ENCODE measurements at regions not wholly inside any gene's neighbourhood (a gene's known extent, or its start where the extent isn't known, plus 50 kb on each side); places are given as distances from the start of the nearest gene placed in this dataset.
"Not testable (repeated sequence)": the region's sequence is repeated elsewhere in the genome, so short reads cannot be mapped to it uniquely, and the experiment has no call there.

GRCh38 chr4:33090910-33091309 lies 2370.7 kb downstream of the PCDH7 start:
- CTCF ChIA-PET: interaction anchor here (0.9 kb wide), 1 partner anchor 9 kb away, joined by 3 read pairs; no protein-coding TSS in a partner anchor
- no peak for TF ChIP-seq CTCF (IDR thresholded peaks at IDR 0.05; ENCODE audit: control extremely low read depth, extremely low read depth, low read depth, missing control alignments)
- POLR2A ChIA-PET: no interaction called here
- DNase-seq (ENCODE audit: extremely low spot score): no peak

DNA sequence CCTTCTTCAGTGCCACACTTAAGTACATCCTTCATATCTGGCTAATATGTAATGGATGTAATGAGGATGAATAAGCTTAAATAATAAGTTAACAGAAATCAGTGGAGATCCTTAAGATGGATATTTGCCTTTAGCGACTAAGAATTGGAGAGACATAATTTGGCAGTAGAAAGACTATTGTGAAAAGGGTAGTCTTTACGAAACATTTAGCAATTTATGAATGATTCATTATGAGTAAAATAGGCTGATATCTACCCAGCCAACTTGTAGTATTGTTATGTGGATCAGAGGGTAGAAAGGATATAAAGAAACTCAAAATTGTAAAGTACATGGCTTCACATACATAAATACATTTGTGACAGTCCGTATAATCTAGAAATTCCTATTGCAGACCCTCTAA lies 2371.8 kb downstream of the PCDH7 start:
- CTCF ChIA-PET: no interaction called here
- TF ChIP-seq CTCF (IDR thresholded peaks at IDR 0.05; ENCODE audit: control extremely low read depth, extremely low read depth, low read depth, missing control alignments): no peak
- DNase-seq (ENCODE audit: extremely low spot score): no peak
- POLR2A ChIA-PET: no interaction called here

DNA sequence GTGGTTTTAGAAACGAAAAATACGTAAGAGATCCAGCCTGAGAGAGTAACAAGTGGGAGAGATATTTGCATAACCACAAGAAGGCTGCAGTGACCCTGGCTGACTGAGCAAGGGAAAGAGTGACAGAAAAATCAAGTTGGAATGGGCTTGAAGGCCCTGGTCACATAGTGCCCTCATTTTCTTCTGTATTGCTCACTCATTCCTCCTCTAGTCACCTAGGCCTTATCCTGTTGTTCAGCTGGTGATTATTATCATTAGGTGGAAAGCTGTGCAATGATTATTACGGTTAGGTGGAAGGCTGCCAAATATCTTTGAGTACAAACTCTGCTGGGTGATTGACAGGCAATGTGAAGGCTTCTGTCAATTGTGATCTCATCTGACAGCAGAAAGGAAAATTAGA lies 2384.1 kb downstream of the PCDH7 start:
- peak; percentile 3 for DNase-seq (ENCODE audit: extremely low spot score)
- TF ChIP-seq CTCF (IDR thresholded peaks at IDR 0.05; ENCODE audit: control extremely low read depth, extremely low read depth, low read depth, missing control alignments): no peak
- ChIA-PET CTCF (no interaction called here), POLR2A (no interaction called here)

GRCh38 chr4:33107814-33108213 lies 2387.6 kb downstream of the PCDH7 start:
- CTCF ChIA-PET: no interaction called here
- POLR2A ChIA-PET: no interaction called here
- DNase-seq (ENCODE audit: extremely low spot score): no peak
- TF ChIP-seq CTCF (IDR thresholded peaks at IDR 0.05; ENCODE audit: control extremely low read depth, extremely low read depth, low read depth, missing control alignments): no peak

DNA sequence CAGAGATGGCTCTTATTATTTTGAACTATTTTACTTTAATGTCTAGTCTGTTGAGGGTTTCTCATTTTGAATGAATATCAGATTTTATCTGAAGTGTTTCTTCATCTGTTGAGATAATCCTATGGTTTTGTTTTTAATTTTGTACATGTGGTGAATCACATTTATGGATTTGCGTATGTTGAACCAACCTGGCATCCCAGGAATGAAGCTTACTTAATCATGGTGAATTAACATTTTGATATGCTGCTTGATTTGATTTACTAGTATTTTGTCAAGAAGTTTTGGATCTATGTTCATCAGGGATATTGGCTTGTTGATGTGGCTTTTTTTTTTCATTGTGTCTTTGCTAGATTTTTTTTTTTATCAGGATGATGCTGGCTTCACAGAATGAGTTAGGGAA lies 2390.9 kb downstream of the PCDH7 start:
- ChIA-PET POLR2A (no interaction called here), CTCF (no interaction called here)
- no peak for TF ChIP-seq CTCF (IDR thresholded peaks at IDR 0.05; ENCODE audit: control extremely low read depth, extremely low read depth, low read depth, missing control alignments)
- no peak for DNase-seq (ENCODE audit: extremely low spot score)

DNA sequence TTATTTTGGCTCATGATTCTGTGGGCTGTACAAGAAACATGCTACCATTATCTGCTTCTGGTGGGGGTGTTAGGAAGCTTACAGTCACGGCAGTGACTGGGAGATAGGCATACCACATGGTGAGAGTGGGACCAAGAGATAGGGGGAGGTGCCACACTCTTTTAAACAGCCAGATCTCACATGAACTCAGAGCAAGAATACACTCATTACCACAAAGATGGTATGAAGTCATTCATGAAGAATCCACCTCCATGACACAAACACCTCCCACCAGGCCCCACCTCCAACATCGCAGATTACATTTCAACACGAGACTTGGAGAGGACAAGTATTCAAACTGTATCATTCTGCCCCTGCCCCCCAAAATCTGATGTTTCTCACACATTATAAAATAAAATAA lies 2396.7 kb downstream of the PCDH7 start:
- POLR2A ChIA-PET: no interaction called here
- no peak for TF ChIP-seq CTCF (IDR thresholded peaks at IDR 0.05; ENCODE audit: control extremely low read depth, extremely low read depth, low read depth, missing control alignments)
- CTCF ChIA-PET: no interaction called here
- DNase-seq (ENCODE audit: extremely low spot score): no peak

DNA sequence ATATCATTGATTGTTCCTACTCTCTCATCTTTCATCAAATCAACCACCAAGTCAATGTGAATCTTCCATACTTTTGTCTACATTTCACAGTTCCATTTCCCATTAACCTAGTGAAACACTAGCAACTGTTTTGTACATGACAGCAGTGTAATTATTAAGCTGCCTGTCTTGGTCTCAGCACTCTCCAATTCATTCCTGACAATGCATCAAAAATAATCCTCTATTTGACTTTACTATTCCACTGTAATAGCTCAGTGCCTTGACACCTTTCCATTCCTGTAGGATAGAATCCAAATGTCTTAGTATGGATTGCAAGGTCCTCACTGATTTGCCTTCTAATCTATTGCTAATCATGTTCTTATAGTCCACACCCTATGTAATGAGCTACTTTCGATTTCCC lies 2405.8 kb downstream of the PCDH7 start:
- DNase-seq (ENCODE audit: extremely low spot score): no peak
- no peak for TF ChIP-seq CTCF (IDR thresholded peaks at IDR 0.05; ENCODE audit: control extremely low read depth, extremely low read depth, low read depth, missing control alignments)
- CTCF ChIA-PET: interaction anchor here (1.3 kb wide), 1 partner anchor 18 kb away, joined by 3 read pairs; no protein-coding TSS in a partner anchor
- POLR2A ChIA-PET: no interaction called here

DNA sequence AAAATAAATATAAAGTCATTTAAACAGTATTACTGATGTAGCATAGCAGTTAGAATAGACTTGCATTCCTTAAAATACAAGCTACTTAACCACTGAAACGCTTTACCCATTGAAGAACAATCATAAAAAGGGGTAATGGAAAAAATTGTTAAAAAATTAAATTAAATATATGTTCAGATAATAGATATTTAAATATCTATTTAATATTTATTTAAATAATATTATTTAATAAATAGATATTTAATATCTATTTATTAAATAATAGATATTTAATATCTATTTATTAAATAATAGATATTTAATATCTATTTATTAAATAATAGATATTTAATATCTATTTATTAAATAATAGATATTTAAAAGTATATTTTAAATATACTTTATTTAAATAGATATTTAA lies 2410.5 kb downstream of the PCDH7 start:
- CTCF ChIA-PET; POLR2A ChIA-PET; DNase-seq (ENCODE audit: extremely low spot score): not testable (repeated sequence)
